ENCODE measurements at regions not wholly inside any gene's neighbourhood (a gene's known extent, or its start where the extent isn't known, plus 50 kb on each side); places are given as distances from the start of the nearest gene placed in this dataset.

DNA sequence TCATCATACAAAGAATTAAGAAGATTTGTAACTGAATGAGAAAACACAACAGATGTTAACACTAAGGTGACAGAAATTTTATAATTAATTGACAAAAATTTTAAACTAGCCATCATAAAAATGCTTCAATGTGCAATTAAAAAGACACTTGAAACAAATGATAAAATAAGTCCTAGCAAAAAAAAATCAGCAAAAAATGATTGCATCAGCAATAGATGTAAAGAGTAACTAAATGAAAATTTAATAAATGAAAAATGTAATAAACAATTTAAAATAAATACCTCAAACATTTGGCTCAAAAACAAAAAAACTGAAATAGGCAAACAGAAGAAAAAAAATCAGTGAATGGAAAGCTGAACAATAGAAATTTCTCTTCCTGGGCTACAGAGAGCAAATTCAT lies 380.7 kb upstream of the GALNTL6 start:
- DNase-seq: no peak
- Histone ChIP-seq H3K4me1 (ENCODE audit: control insufficient read depth in 1 of 2, insufficient read depth in 2 of 2, low read length in 2 of 2) (no peaks in the 10 kb centered on the region), H3K4me3 (ENCODE audit: low read length in 2 of 2) (no peak overlapping the region), H3K27me3 (ENCODE audit: control insufficient read depth in 1 of 2, insufficient read depth in 2 of 2, low read length in 1 of 2) (no peaks in the 10 kb centered on the region), H3K36me3 (ENCODE audit: control insufficient read depth in 1 of 2, insufficient read depth in 2 of 2, low read length in 1 of 2) (no peaks in the 10 kb centered on the region), H3K27ac (ENCODE audit: low read depth in 1 of 2, low read length in 2 of 2) (no peak overlapping the region), H3K9me3 (ENCODE audit: control insufficient read depth, low read length) (no peaks in the 10 kb centered on the region)
- no peak for ATAC-seq (ENCODE audit: low FRiP score)
- intact Hi-C loops (cut with DNase I): no loop called here

GRCh38 chr4:171430495-171430894 lies 382.7 kb upstream of the GALNTL6 start:
- H3K27ac ChIP-seq (ENCODE audit: low read depth in 1 of 2, low read length in 2 of 2): no peak overlapping the region
- WGBS, 2 donors: 97% methylated on average over 3 of the region's 3 CpGs
- H3K36me3 ChIP-seq (ENCODE audit: control insufficient read depth in 1 of 2, insufficient read depth in 2 of 2, low read length in 1 of 2): no peaks in the 10 kb centered on the region
- DNase-seq (no peak), ATAC-seq (ENCODE audit: low FRiP score) (no peak)
- no peaks in the 10 kb centered on the region for H3K27me3 ChIP-seq (ENCODE audit: control insufficient read depth in 1 of 2, insufficient read depth in 2 of 2, low read length in 1 of 2)
- H3K9me3 ChIP-seq (ENCODE audit: control insufficient read depth, low read length): no peaks in the 10 kb centered on the region
- H3K4me1 ChIP-seq (ENCODE audit: control insufficient read depth in 1 of 2, insufficient read depth in 2 of 2, low read length in 2 of 2): no peaks in the 10 kb centered on the region
- intact Hi-C loops (cut with DNase I): no loop called here
- no peak overlapping the region for H3K4me3 ChIP-seq (ENCODE audit: low read length in 2 of 2)

GRCh38 chr4:171397175-171397574 lies 416.0 kb upstream of the GALNTL6 start:
- Histone ChIP-seq H3K4me1 (ENCODE audit: control insufficient read depth in 1 of 2, insufficient read depth in 2 of 2, low read length in 2 of 2) (no peaks in the 10 kb centered on the region), H3K27ac (ENCODE audit: low read depth in 1 of 2, low read length in 2 of 2) (no peak overlapping the region), H3K9me3 (ENCODE audit: control insufficient read depth, low read length) (no peaks in the 10 kb centered on the region), H3K27me3 (ENCODE audit: control insufficient read depth in 1 of 2, insufficient read depth in 2 of 2, low read length in 1 of 2) (no peaks in the 10 kb centered on the region), H3K36me3 (ENCODE audit: control insufficient read depth in 1 of 2, insufficient read depth in 2 of 2, low read length in 1 of 2) (no peaks in the 10 kb centered on the region), H3K4me3 (ENCODE audit: low read length in 2 of 2) (no peak overlapping the region)
- DNase-seq: no peak
- WGBS, 2 donors: 96 to 97% methylated on average over 6 of the region's 6 CpGs
- ATAC-seq (ENCODE audit: low FRiP score): no peak
- intact Hi-C loops (cut with DNase I): no loop called here

- Histone ChIP-seq H3K27me3 (ENCODE audit: control insufficient read depth in 1 of 2, insufficient read depth in 2 of 2, low read length in 1 of 2) (no peaks in the 10 kb centered on the region), H3K9me3 (ENCODE audit: control insufficient read depth, low read length) (no peaks in the 10 kb centered on the region), H3K4me3 (ENCODE audit: low read length in 2 of 2) (no peak overlapping the region), H3K27ac (ENCODE audit: low read depth in 1 of 2, low read length in 2 of 2) (no peak overlapping the region), H3K36me3 (ENCODE audit: control insufficient read depth in 1 of 2, insufficient read depth in 2 of 2, low read length in 1 of 2) (no peaks in the 10 kb centered on the region), H3K4me1 (ENCODE audit: control insufficient read depth in 1 of 2, insufficient read depth in 2 of 2, low read length in 2 of 2) (no peaks in the 10 kb centered on the region)
- no peak for ATAC-seq (ENCODE audit: low FRiP score)
- 72 to 79% methylated on average over 3 of the region's 3 CpGs for WGBS, 2 donors
- intact Hi-C loops (cut with DNase I): no loop called here
- DNase-seq: no peak
Measured at GRCh38 chr4:171390626-171391025, 422.6 kb upstream of the GALNTL6 start.

DNA sequence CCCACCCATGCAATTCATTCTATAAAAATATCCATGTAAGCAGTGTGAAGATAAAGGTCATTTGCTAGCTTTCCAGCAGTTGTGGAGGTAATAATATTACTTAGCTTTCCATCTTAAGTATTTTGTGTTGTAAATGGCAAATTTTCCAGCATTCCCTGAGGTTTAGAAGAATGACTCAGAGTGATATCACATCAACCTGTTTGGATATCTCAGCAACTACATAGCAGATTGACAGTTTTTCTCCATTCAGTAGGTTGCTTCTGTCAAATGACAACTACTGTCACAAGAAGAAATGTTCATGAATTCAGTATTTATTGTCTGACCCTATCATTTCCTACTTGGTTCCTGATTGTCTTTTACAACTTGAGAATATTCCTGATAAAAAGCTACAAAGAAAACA lies 434.9 kb upstream of the GALNTL6 start:
- no peak overlapping the region for H3K4me3 ChIP-seq (ENCODE audit: low read length in 2 of 2)
- H3K27ac ChIP-seq (ENCODE audit: low read depth in 1 of 2, low read length in 2 of 2): no peak overlapping the region
- no peak for ATAC-seq (ENCODE audit: low FRiP score)
- no peak for DNase-seq
- H3K36me3 ChIP-seq (ENCODE audit: control insufficient read depth in 1 of 2, insufficient read depth in 2 of 2, low read length in 1 of 2): no peaks in the 10 kb centered on the region
- no peaks in the 10 kb centered on the region for H3K4me1 ChIP-seq (ENCODE audit: control insufficient read depth in 1 of 2, insufficient read depth in 2 of 2, low read length in 2 of 2)
- no peaks in the 10 kb centered on the region for H3K9me3 ChIP-seq (ENCODE audit: control insufficient read depth, low read length)
- intact Hi-C loops (cut with DNase I): no loop called here
- no peaks in the 10 kb centered on the region for H3K27me3 ChIP-seq (ENCODE audit: control insufficient read depth in 1 of 2, insufficient read depth in 2 of 2, low read length in 1 of 2)

GRCh38 chr4:171376724-171377123 lies 436.5 kb upstream of the GALNTL6 start:
- 92 to 100% methylated on average over 1 of the region's 1 CpG for WGBS, 2 donors
- Histone ChIP-seq H3K4me3 (ENCODE audit: low read length in 2 of 2) (no peak overlapping the region), H3K36me3 (ENCODE audit: control insufficient read depth in 1 of 2, insufficient read depth in 2 of 2, low read length in 1 of 2) (no peaks in the 10 kb centered on the region), H3K4me1 (ENCODE audit: control insufficient read depth in 1 of 2, insufficient read depth in 2 of 2, low read length in 2 of 2) (no peaks in the 10 kb centered on the region), H3K27me3 (ENCODE audit: control insufficient read depth in 1 of 2, insufficient read depth in 2 of 2, low read length in 1 of 2) (no peaks in the 10 kb centered on the region), H3K27ac (ENCODE audit: low read depth in 1 of 2, low read length in 2 of 2) (no peak overlapping the region), H3K9me3 (ENCODE audit: control insufficient read depth, low read length) (no peaks in the 10 kb centered on the region)
- intact Hi-C loops (cut with DNase I): no loop called here
- no peak for DNase-seq
- no peak for ATAC-seq (ENCODE audit: low FRiP score)

DNA sequence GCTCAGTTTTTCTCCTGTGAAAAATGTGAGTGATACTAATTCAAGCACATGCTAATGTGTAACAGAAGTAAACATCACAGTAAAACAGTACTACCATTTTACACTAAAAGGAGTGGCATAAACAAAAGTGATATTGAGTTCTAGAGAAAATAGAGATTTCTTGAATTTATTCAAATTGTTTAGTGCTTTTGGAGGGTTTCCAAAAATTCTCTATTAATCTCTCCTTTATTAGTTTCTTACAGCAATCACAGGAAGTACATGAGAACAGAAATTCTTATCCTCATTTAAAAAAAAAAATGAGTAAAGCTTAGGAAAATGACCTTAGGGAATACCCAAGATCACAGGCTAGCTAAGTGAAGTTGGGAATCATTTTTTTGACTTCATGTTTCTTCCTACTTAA lies 459.7 kb upstream of the GALNTL6 start:
- Histone ChIP-seq H3K4me1 (ENCODE audit: control insufficient read depth in 1 of 2, insufficient read depth in 2 of 2, low read length in 2 of 2) (no peaks in the 10 kb centered on the region), H3K27me3 (ENCODE audit: control insufficient read depth in 1 of 2, insufficient read depth in 2 of 2, low read length in 1 of 2) (no peaks in the 10 kb centered on the region), H3K36me3 (ENCODE audit: control insufficient read depth in 1 of 2, insufficient read depth in 2 of 2, low read length in 1 of 2) (no peaks in the 10 kb centered on the region), H3K4me3 (ENCODE audit: low read length in 2 of 2) (no peak overlapping the region), H3K27ac (ENCODE audit: low read depth in 1 of 2, low read length in 2 of 2) (no peak overlapping the region), H3K9me3 (ENCODE audit: control insufficient read depth, low read length) (no peaks in the 10 kb centered on the region)
- DNase-seq: no peak
- no peak for ATAC-seq (ENCODE audit: low FRiP score)
- intact Hi-C loops (cut with DNase I): no loop called here

- ATAC-seq (ENCODE audit: low FRiP score) (no peak), DNase-seq (no peak)
- Histone ChIP-seq H3K36me3 (ENCODE audit: control insufficient read depth in 1 of 2, insufficient read depth in 2 of 2, low read length in 1 of 2) (no peaks in the 10 kb centered on the region), H3K27me3 (ENCODE audit: control insufficient read depth in 1 of 2, insufficient read depth in 2 of 2, low read length in 1 of 2) (no peaks in the 10 kb centered on the region), H3K27ac (ENCODE audit: low read depth in 1 of 2, low read length in 2 of 2) (no peak overlapping the region), H3K9me3 (ENCODE audit: control insufficient read depth, low read length) (no peaks in the 10 kb centered on the region), H3K4me1 (ENCODE audit: control insufficient read depth in 1 of 2, insufficient read depth in 2 of 2, low read length in 2 of 2) (no peaks in the 10 kb centered on the region), H3K4me3 (ENCODE audit: low read length in 2 of 2) (no peak overlapping the region)
- intact Hi-C loops (cut with DNase I): no loop called here
- 54 to 58% methylated on average over 2 of the region's 2 CpGs for WGBS, 2 donors
Measured at GRCh38 chr4:171348090-171348489, 465.1 kb upstream of the GALNTL6 start.

- Histone ChIP-seq H3K4me3 (ENCODE audit: low read length in 2 of 2) (no peak overlapping the region), H3K36me3 (ENCODE audit: control insufficient read depth in 1 of 2, insufficient read depth in 2 of 2, low read length in 1 of 2) (no peaks in the 10 kb centered on the region), H3K4me1 (ENCODE audit: control insufficient read depth in 1 of 2, insufficient read depth in 2 of 2, low read length in 2 of 2) (no peaks in the 10 kb centered on the region), H3K9me3 (ENCODE audit: control insufficient read depth, low read length) (no peaks in the 10 kb centered on the region), H3K27ac (ENCODE audit: low read depth in 1 of 2, low read length in 2 of 2) (no peak overlapping the region), H3K27me3 (ENCODE audit: control insufficient read depth in 1 of 2, insufficient read depth in 2 of 2, low read length in 1 of 2) (no peaks in the 10 kb centered on the region)
- intact Hi-C loops (cut with DNase I): no loop called here
- ATAC-seq (ENCODE audit: low FRiP score) (no peak), DNase-seq (no peak)
- WGBS, 2 donors: 60 to 64% methylated on average over 3 of the region's 3 CpGs
Measured at GRCh38 chr4:171342646-171343045, 470.6 kb upstream of the GALNTL6 start.

- Histone ChIP-seq H3K36me3 (ENCODE audit: control insufficient read depth in 1 of 2, insufficient read depth in 2 of 2, low read length in 1 of 2) (no peaks in the 10 kb centered on the region), H3K27ac (ENCODE audit: low read depth in 1 of 2, low read length in 2 of 2) (no peak overlapping the region), H3K9me3 (ENCODE audit: control insufficient read depth, low read length) (no peaks in the 10 kb centered on the region), H3K4me1 (ENCODE audit: control insufficient read depth in 1 of 2, insufficient read depth in 2 of 2, low read length in 2 of 2) (no peaks in the 10 kb centered on the region), H3K4me3 (ENCODE audit: low read length in 2 of 2) (no peak overlapping the region), H3K27me3 (ENCODE audit: control insufficient read depth in 1 of 2, insufficient read depth in 2 of 2, low read length in 1 of 2) (no peaks in the 10 kb centered on the region)
- no peak for DNase-seq
- WGBS, 2 donors: 91% methylated on average over 6 of the region's 6 CpGs
- ATAC-seq (ENCODE audit: low FRiP score): no peak
- intact Hi-C loops (cut with DNase I): no loop called here
Measured at GRCh38 chr4:171340258-171340657, 472.9 kb upstream of the GALNTL6 start.
